Lower leg skin (tissue), 3 donors: ENCODE measurements at regions not wholly inside any gene's neighbourhood (a gene's known extent, or its start where the extent isn't known, plus 50 kb on each side); places are given as distances from the start of the nearest gene placed in this dataset.

ENCODE experiments used
- CTCF ChIP-seq, 3 donors: fragments of 450-650 bp; IDR thresholded peaks; one replicate each; pipeline ENCODE4 v1.5.1; 2016; ENCODE audit warnings: antibody characterized with exemption in 3 of 3, mild to moderate bottlenecking in 3 of 3, moderate library complexity in 2 of 3
- POLR2A ChIP-seq, 2 donors: fragments of 450-650 bp; IDR thresholded peaks; one replicate each; pipeline ENCODE4 v1.6.1; 2016 to 2017; ENCODE audit warnings: antibody characterized with exemption in 2 of 2, mild to moderate bottlenecking in 1 of 2, moderate library complexity in 1 of 2

GRCh38 chr5:67350185-67350584 is 153.6 kb upstream of the CD180 start:
- TF ChIP-seq CTCF (IDR thresholded peaks at IDR 0.05), result no peak
- TF ChIP-seq POLR2A (IDR thresholded peaks at IDR 0.05), result no peak
